ENCODE measurements at regions not wholly inside any gene's neighbourhood (a gene's known extent, or its start where the extent isn't known, plus 50 kb on each side); places are given as distances from the start of the nearest gene placed in this dataset.

DNA sequence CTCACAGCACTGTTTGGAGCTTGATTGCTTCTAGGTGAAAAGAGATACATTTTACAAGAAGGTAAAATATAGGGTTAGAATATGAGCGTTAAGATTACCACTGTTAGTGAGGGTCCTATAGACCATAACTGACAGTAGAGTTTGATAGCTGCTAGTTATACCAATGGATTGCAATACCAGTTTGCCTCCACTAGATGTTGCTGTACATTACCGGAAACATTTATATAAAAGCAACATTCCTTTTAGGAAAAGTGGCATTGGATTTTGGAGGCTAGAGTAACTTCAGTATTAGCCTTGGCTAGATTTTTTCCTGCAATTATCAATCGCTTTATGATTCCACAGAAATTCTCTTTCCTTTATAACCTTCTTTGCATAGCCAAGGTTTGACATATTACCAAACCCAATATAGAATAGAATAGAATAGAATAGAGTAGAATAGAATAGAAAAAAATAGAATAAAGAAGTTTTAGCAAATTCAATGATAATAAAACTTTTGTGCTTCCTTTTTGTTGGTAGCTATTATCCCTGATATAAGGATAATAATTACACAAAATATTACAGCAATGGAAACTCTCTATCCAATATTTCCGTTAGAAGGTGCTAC lies 1093.6 kb upstream of the ALCAM start:
- ChIA-PET POLR2A (ENCODE audit: partially characterized antibody) (no interaction called here), CTCF (ENCODE audit: partially characterized antibody) (interaction anchor here (0.6 to 4.0 kb wide), 14 partner anchors 9 to 1125 kb away, joined by 3 to 34 read pairs (median 3); no protein-coding TSS in a partner anchor)
- no peak for TF ChIP-seq EZH2 (IDR thresholded peaks at IDR 0.05; ENCODE audit: low read depth, low read length, severe bottlenecking)
- TF ChIP-seq, protein P1, sequence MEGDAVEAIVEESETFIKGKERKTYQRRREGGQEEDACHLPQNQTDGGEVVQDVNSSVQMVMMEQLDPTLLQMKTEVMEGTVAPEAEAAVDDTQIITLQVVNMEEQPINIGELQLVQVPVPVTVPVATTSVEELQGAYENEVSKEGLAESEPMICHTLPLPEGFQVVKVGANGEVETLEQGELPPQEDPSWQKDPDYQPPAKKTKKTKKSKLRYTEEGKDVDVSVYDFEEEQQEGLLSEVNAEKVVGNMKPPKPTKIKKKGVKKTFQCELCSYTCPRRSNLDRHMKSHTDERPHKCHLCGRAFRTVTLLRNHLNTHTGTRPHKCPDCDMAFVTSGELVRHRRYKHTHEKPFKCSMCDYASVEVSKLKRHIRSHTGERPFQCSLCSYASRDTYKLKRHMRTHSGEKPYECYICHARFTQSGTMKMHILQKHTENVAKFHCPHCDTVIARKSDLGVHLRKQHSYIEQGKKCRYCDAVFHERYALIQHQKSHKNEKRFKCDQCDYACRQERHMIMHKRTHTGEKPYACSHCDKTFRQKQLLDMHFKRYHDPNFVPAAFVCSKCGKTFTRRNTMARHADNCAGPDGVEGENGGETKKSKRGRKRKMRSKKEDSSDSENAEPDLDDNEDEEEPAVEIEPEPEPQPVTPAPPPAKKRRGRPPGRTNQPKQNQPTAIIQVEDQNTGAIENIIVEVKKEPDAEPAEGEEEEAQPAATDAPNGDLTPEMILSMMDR (IDR thresholded peaks at IDR 0.05; ENCODE audit: control extremely low read depth in 1 of 3, insufficient read depth in 1 of 3, low read depth in 1 of 3, low read length in 3 of 3) = peak in 2 of 3 experiments; percentile 45 to 69; a peak in 2 of 4 replicates
- no peak for TF ChIP-seq YY1 (IDR thresholded peaks at IDR 0.05; ENCODE audit: low read depth, low read length)
- TF ChIP-seq RAD21 (IDR thresholded peaks at IDR 0.05 in 1 of 2, conservative IDR thresholded peaks at IDR 0.05 in 1 of 2; ENCODE audit: low read depth in 2 of 2, low read length in 2 of 2) = peak; percentile 83 to 86
- TF ChIP-seq POLR2A (IDR thresholded peaks at IDR 0.05; ENCODE audit: control extremely low read depth in 1 of 2, low read depth in 2 of 2, low read length in 2 of 2) = no peak
- TF ChIP-seq FOSL1 (IDR thresholded peaks at IDR 0.05; ENCODE audit: insufficient read depth, low read depth, low read length) = no peak
- H3K27ac ChIP-seq (ENCODE audit: low read depth, low read length) = no peak overlapping the region
- no peak overlapping the region for H2BK15ac ChIP-seq (ENCODE audit: low read length)
- H3K4me1 ChIP-seq (replicated peaks in 1 of 4; ENCODE audit: control insufficient read depth in 3 of 4, insufficient read depth in 4 of 4, low read length in 3 of 4) = no peaks in the 10 kb centered on the region
- H2BK12ac ChIP-seq (ENCODE audit: low read depth, low read length) = no peak overlapping the region
- H3K14ac ChIP-seq (ENCODE audit: insufficient read length) = no peak overlapping the region
- H3K4me2 ChIP-seq (ENCODE audit: insufficient read depth in 1 of 2, low read depth in 2 of 2, low read length in 2 of 2) = no peak overlapping the region
- H3K27me3 ChIP-seq (replicated peaks in 1 of 4; ENCODE audit: control insufficient read depth in 3 of 4, extremely low read depth in 1 of 4, insufficient read depth in 3 of 4, low read length in 3 of 4) = no peaks in the 10 kb centered on the region
- H2AFZ ChIP-seq (ENCODE audit: low read length) = no peak overlapping the region
- H4K91ac ChIP-seq (replicated peaks; ENCODE audit: insufficient read length, low read length) = no peak overlapping the region
- no peaks in the 10 kb centered on the region for H3K79me1 ChIP-seq (ENCODE audit: low read depth, low read length)
- H3K36me3 ChIP-seq (ENCODE audit: control insufficient read depth in 2 of 4, insufficient read depth in 4 of 4, low read length in 3 of 4) = peaks cover 0 to 3% (median 0%) of the 10 kb centered on the region in 4 experiments; a peak in 2 of 8 replicates
- H3K18ac ChIP-seq (ENCODE audit: extremely low read depth, low read length) = no peak overlapping the region
- no peaks in the 10 kb centered on the region for H4K20me1 ChIP-seq (replicated peaks in 1 of 2; ENCODE audit: control insufficient read depth in 1 of 2, insufficient read depth in 2 of 2, low read length in 2 of 2)
- peak; percentile 73 for FAIRE-seq
- H3K23me2 ChIP-seq (ENCODE audit: low read depth, low read length) = no peaks in the 10 kb centered on the region
- H2BK120ac ChIP-seq (replicated peaks; ENCODE audit: low read depth, low read length) = no peak overlapping the region
- no peak overlapping the region for H2BK20ac ChIP-seq (ENCODE audit: low read length)
- no peaks in the 10 kb centered on the region for H3K79me2 ChIP-seq (ENCODE audit: control insufficient read depth in 1 of 2, insufficient read depth in 2 of 2, low read length in 2 of 2)
- no peak overlapping the region for H3K56ac ChIP-seq (replicated peaks; ENCODE audit: insufficient read length, low read depth, low read length)
- peaks cover 13 to 28% of the 10 kb centered on the region in 2 experiments; a peak in 3 of 4 replicates for H3K9me3 ChIP-seq (ENCODE audit: insufficient read depth in 2 of 2, low read depth in 1 of 2, low read length in 1 of 2)
- no peak overlapping the region for H3K9ac ChIP-seq (replicated peaks in 1 of 4; ENCODE audit: extremely low read depth in 1 of 4, low read depth in 3 of 4, low read length in 3 of 4)
- no peak for DNase-seq (ENCODE audit: low read depth in 1 of 2, low spot score in 2 of 2)
- WGBS, 2 experiments (ENCODE audit: extremely low coverage in 1 of 2, insufficient coverage in 1 of 2, insufficient read length in 1 of 2, insufficient replicate concordance in 2 of 2, low coverage in 1 of 2, low lambda C conversion rate in 2 of 2, missing lambda C conversion rate in 1 of 2) = 60% methylated on average over 4 of the region's 4 CpGs; no CpG with 5 or more reads in 1 of the 2 experiments
- no peak overlapping the region for H4K8ac ChIP-seq (ENCODE audit: extremely low read depth, insufficient read depth, low read length)
- no peak overlapping the region for H3K4ac ChIP-seq (replicated peaks; ENCODE audit: insufficient read length, low read depth, low read length)
- H3K4me3 ChIP-seq (ENCODE audit: extremely low read depth in 1 of 4, insufficient read depth in 2 of 4, low read depth in 3 of 4, low read length in 4 of 4) = no peak overlapping the region
- H2AK5ac ChIP-seq (ENCODE audit: low read depth, low read length) = no peak overlapping the region
- H4K5ac ChIP-seq (ENCODE audit: insufficient read length, low read depth, low read length) = no peak overlapping the region
- H3K23ac ChIP-seq (ENCODE audit: insufficient read length) = no peak overlapping the region
- H2BK5ac ChIP-seq (ENCODE audit: low read depth, low read length) = no peak overlapping the region
